Endothelial cell of umbilical vein (primary cell): ENCODE measurements at regions not wholly inside any gene's neighbourhood (a gene's known extent, or its start where the extent isn't known, plus 50 kb on each side); places are given as distances from the start of the nearest gene placed in this dataset.
A peak's percentile ranks its signal among the peaks of the same experiment; 100 is the strongest.

Experiments used
- BruUV-seq: library from RNA; stranded (reverse); fragments of 400-500 nt; replicated peaks from 2 replicates; lab custom pipeline; 2021; lab: Mats Ljungman, UMichigan
- CTCF ChIA-PET: fragments of 300-600, 350-600 bp; sonication (Branson Sonifier 250); formaldehyde crosslinking; loops from one replicate; lab custom pipeline; 2021; ENCODE audit warnings: antibody characterized with exemption, inconsistent platforms; lab: Charles Lee
- POLR2A ChIA-PET: fragments of 300-600, 350-600 bp; sonication (Branson Sonifier 250); formaldehyde crosslinking; loops from one replicate; lab custom pipeline; 2021; ENCODE audit warnings: antibody characterized with exemption, inconsistent platforms; lab: Charles Lee
- DNase-seq: peaks from one replicate; pipeline ENCODE4 v3.0.0-alpha.2; 2011; ENCODE audit warnings: low read depth, low spot score
- FAIRE-seq: peaks from 2 replicates; lab custom pipeline; 2011; peaks lifted over from hg19 to GRCh38; lab: Jason Lieb, UNC
- H2AFZ ChIP-seq: 2 replicates; pipeline ENCODE4 v1.6.0; 2012; ENCODE audit warnings: low read depth, low read length, control low read depth, inconsistent platforms
- H3K27ac ChIP-seq: 2 replicates; pipeline ENCODE4 v1.5.1; 2011; ENCODE audit warnings: low read depth, mild to moderate bottlenecking, control low read depth, low read length, moderate library complexity; ENCODE audit not compliant: insufficient read depth
- H3K27me3 ChIP-seq, 2 experiments: 2 replicates each; pipeline versions ENCODE4 v1.6.0 to v1.6.1; 2011; ENCODE audit warnings: low read length in 2 of 2, mixed read lengths in 1 of 2; ENCODE audit not compliant: control insufficient read depth in 2 of 2, insufficient read depth in 2 of 2
- H3K36me3 ChIP-seq, 2 experiments: 2 replicates in 1 of 2; 3 replicates in 1 of 2; pipeline ENCODE4 v1.5.1; 2011; ENCODE audit warnings: low read length in 2 of 2, mild to moderate bottlenecking in 1 of 2, moderate library complexity in 1 of 2; ENCODE audit not compliant: control insufficient read depth in 2 of 2, insufficient read depth in 2 of 2; ENCODE audit errors: extremely low read depth in 1 of 2
- H3K4me1 ChIP-seq: 3 replicates; pipeline ENCODE4 v1.5.1; 2011; ENCODE audit warnings: mild to moderate bottlenecking, low read length; ENCODE audit not compliant: control insufficient read depth, insufficient read depth; ENCODE audit errors: extremely low read depth
- H3K4me2 ChIP-seq: 2 replicates; pipeline ENCODE4 v1.6.1; 2011; ENCODE audit warnings: low read length, control low read depth, mixed read lengths; ENCODE audit not compliant: insufficient read depth
- H3K4me3 ChIP-seq, 3 experiments: fragments of 200-600 bp in 1 of 3; sonication (generic), shearing (Covaris generic) in 1 of 3; replicated peaks in 1 of 3; 2 replicates each; pipeline ENCODE4 v1.5.1; 2011 to 2016; ENCODE audit warnings: control low read depth in 3 of 3, low read length in 3 of 3, mild to moderate bottlenecking in 2 of 3, inconsistent platforms in 1 of 3, low read depth in 1 of 3, moderate library complexity in 1 of 3; ENCODE audit not compliant: insufficient read depth in 1 of 3
- H3K79me2 ChIP-seq: 2 replicates; pipeline ENCODE4 v1.6.0; 2012; ENCODE audit warnings: low read length, inconsistent platforms; ENCODE audit not compliant: control insufficient read depth, insufficient read depth
- H3K9ac ChIP-seq: replicated peaks from 2 replicates; pipeline ENCODE3; 2011; ENCODE audit warnings: low read length, control low read depth; ENCODE audit not compliant: insufficient read depth; ENCODE audit errors: extremely low read depth
- H3K9me1 ChIP-seq: replicated peaks from 3 replicates; pipeline ENCODE4 v1.6.0; 2011; ENCODE audit warnings: mild to moderate bottlenecking, low read length; ENCODE audit not compliant: control insufficient read depth, insufficient read depth; ENCODE audit errors: extremely low read depth
- H3K9me3 ChIP-seq: replicated peaks from 2 replicates; pipeline ENCODE4 v1.5.1; 2012; ENCODE audit warnings: low read length, inconsistent platforms; ENCODE audit not compliant: control insufficient read depth, insufficient read depth
- H4K20me1 ChIP-seq: replicated peaks from 2 replicates; pipeline ENCODE3; 2011; ENCODE audit warnings: mild to moderate bottlenecking, low read length; ENCODE audit not compliant: control insufficient read depth, insufficient read depth; ENCODE audit errors: extremely low read depth
- EZH2 ChIP-seq: IDR thresholded peaks from 2 replicates; pipeline ENCODE4 v1.6.1; 2012; ENCODE audit warnings: borderline replicate concordance, low read depth, mild to moderate bottlenecking, moderate library complexity, low read length, inconsistent platforms; ENCODE audit not compliant: severe bottlenecking
- FOS ChIP-seq: IDR thresholded peaks from 2 replicates; pipeline ENCODE4 v1.6.1; 2011; ENCODE audit warnings: mild to moderate bottlenecking, low read length, moderate library complexity, borderline replicate concordance; ENCODE audit not compliant: insufficient read depth
- GATA2 ChIP-seq: IDR thresholded peaks from 2 replicates; pipeline ENCODE4 v1.7.0; 2011; ENCODE audit warnings: low read depth, mild to moderate bottlenecking, moderate library complexity, mixed read lengths, low read length; ENCODE audit not compliant: insufficient read length, insufficient read depth
- JUN ChIP-seq: IDR thresholded peaks from 2 replicates; pipeline ENCODE4 v1.6.1; 2011; ENCODE audit warnings: borderline replicate concordance, low read depth; ENCODE audit not compliant: insufficient read length, insufficient read depth
- MYC ChIP-seq: IDR thresholded peaks from one replicate; pipeline ENCODE4 v1.6.1; 2011; ENCODE audit warnings: mild to moderate bottlenecking, low read depth, low read length
- POLR2A ChIP-seq: IDR thresholded peaks from 2 replicates; pipeline ENCODE4 v1.6.1; 2012; ENCODE audit warnings: low read depth, mild to moderate bottlenecking, control low read depth, low read length
- POLR2AphosphoS5 ChIP-seq: IDR thresholded peaks from 2 replicates; pipeline ENCODE4 v1.6.1; 2012; ENCODE audit warnings: low read depth, mild to moderate bottlenecking, control low read depth, low read length, moderate library complexity; ENCODE audit not compliant: insufficient read depth
- dilution Hi-C: fragments of 300-500 bp; cut with MboI; formaldehyde crosslinking; loops from one replicate; pipeline ENCODE4 v1.15.0; 2019; ENCODE audit warnings: low sequenced_read_pairs; ENCODE audit not compliant: extremely low pct_ligation_motif_present
- intact Hi-C: fragments of 100-400 bp; cut with micrococcal nuclease; formaldehyde crosslinking; loops from one replicate; pipeline ENCODE4 v1.10.0; 2022
- TF ChIP-seq, protein P1 (sequence below): IDR thresholded peaks from 2 replicates; pipeline ENCODE4 v1.6.1; 2011; ENCODE audit not compliant: insufficient read depth, insufficient read length
- TF ChIP-seq, protein P2 (sequence below), 2 donors: IDR thresholded peaks; 1 replicate in 1 of 2; 2 replicates in 1 of 2; pipeline ENCODE4 v1.5.1; 2011; ENCODE audit warnings: low read length in 2 of 2, mild to moderate bottlenecking in 2 of 2, moderate library complexity in 2 of 2, control low read depth in 1 of 2, inconsistent platforms in 1 of 2, low read depth in 1 of 2; ENCODE audit not compliant: insufficient read depth in 1 of 2; ENCODE audit errors: extremely low read depth in 1 of 2

DNA sequence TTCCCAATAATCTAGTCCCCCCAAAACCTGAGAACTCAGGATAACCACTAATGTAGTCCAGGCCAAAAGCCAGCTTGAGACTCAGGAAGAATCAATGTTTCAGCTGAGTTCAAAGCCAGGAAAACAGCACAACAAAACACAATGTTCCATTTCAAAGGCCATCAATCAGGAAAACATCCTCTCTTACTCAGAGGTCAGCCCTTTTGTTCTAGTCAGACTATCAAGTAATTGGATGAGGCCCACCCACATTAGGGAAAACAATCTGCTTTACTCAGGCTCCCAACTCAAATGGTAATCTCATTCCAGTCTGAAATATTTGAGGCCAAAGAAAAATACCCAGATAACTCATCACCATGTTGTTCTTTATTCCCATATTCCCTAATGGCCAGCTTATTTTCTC lies 152.2 kb downstream of the SDHAF3 start:
- ChIA-PET CTCF (no interaction called here), POLR2A (no interaction called here)
- Histone ChIP-seq H2AFZ (no peak overlapping the region), H3K4me3 (no peak overlapping the region), H3K27me3 (no peaks in the 10 kb centered on the region), H4K20me1 (no peaks in the 10 kb centered on the region), H3K4me2 (no peak overlapping the region), H3K79me2 (no peaks in the 10 kb centered on the region), H3K9me3 (no peaks in the 10 kb centered on the region), H3K9me1 (no peaks in the 10 kb centered on the region), H3K36me3 (no peaks in the 10 kb centered on the region), H3K4me1 (no peaks in the 10 kb centered on the region), H3K27ac (peak overlapping the region; percentile 42), H3K9ac (no peak overlapping the region)
- TF ChIP-seq EZH2 = no peak
- peak; percentile 5 for TF ChIP-seq FOS
- no TSS peak for BruUV-seq
- dilution Hi-C loops (no loop called here), intact Hi-C loops (no loop called here)
- peak; percentile 22 for DNase-seq
- peak; percentile 54 for FAIRE-seq

DNA sequence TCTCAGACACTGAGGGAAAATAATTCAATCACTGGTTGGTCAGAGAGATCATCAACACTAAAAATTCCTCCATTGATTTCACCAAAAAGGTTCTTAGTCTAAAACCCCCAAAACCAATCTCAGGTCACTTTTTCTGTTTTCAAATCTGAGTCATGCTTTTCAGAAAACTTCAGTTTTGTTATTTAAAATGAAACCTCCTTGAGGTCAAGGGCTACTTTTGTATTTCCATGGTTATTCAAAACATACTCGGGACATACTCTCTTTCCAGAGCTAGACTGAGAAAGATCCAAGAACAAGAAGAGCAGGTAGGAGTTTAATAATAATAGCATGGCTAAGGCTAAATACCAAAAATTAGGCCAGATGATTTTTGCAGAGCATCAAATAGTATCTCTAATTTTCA lies 152.8 kb downstream of the SDHAF3 start:
- no peak for FAIRE-seq
- Histone ChIP-seq H4K20me1 (no peaks in the 10 kb centered on the region), H2AFZ (no peak overlapping the region), H3K9ac (no peak overlapping the region), H3K4me2 (no peak overlapping the region), H3K27ac (no peak overlapping the region), H3K36me3 (no peaks in the 10 kb centered on the region), H3K79me2 (no peaks in the 10 kb centered on the region), H3K4me3 (no peak overlapping the region), H3K27me3 (no peaks in the 10 kb centered on the region), H3K4me1 (no peaks in the 10 kb centered on the region), H3K9me3 (no peaks in the 10 kb centered on the region), H3K9me1 (no peaks in the 10 kb centered on the region)
- no peak for DNase-seq
- intact Hi-C loops = no loop called here
- TF ChIP-seq MYC = no peak
- TF ChIP-seq, protein P1, sequence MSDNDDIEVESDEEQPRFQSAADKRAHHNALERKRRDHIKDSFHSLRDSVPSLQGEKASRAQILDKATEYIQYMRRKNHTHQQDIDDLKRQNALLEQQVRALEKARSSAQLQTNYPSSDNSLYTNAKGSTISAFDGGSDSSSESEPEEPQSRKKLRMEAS = no peak
- no peak for TF ChIP-seq JUN
- no peak for TF ChIP-seq GATA2
- TF ChIP-seq, protein P2, sequence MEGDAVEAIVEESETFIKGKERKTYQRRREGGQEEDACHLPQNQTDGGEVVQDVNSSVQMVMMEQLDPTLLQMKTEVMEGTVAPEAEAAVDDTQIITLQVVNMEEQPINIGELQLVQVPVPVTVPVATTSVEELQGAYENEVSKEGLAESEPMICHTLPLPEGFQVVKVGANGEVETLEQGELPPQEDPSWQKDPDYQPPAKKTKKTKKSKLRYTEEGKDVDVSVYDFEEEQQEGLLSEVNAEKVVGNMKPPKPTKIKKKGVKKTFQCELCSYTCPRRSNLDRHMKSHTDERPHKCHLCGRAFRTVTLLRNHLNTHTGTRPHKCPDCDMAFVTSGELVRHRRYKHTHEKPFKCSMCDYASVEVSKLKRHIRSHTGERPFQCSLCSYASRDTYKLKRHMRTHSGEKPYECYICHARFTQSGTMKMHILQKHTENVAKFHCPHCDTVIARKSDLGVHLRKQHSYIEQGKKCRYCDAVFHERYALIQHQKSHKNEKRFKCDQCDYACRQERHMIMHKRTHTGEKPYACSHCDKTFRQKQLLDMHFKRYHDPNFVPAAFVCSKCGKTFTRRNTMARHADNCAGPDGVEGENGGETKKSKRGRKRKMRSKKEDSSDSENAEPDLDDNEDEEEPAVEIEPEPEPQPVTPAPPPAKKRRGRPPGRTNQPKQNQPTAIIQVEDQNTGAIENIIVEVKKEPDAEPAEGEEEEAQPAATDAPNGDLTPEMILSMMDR (IDR thresholded peaks at IDR 0.05; ENCODE audit: extremely low read depth in 1 of 2, insufficient read depth in 1 of 2, low read depth in 1 of 2, low read length in 2 of 2) = no peak
- TF ChIP-seq EZH2 = no peak
- TF ChIP-seq POLR2A = no peak
- TF ChIP-seq FOS = no peak
- no peak for TF ChIP-seq POLR2AphosphoS5
- ChIA-PET CTCF (no interaction called here), POLR2A (no interaction called here)
- no TSS peak for BruUV-seq
- dilution Hi-C loops = no loop called here
